HCT116 (cell line): ENCODE measurements at regions not wholly inside any gene's neighbourhood (a gene's known extent, or its start where the extent isn't known, plus 50 kb on each side); places are given as distances from the start of the nearest gene placed in this dataset.

Source experiments
- CBX3 ChIP-seq: IDR thresholded peaks from 2 replicates; pipeline ENCODE4 v1.6.1; 2012; ENCODE audit warnings: low read depth
- CTCF ChIP-seq, 3 experiments: fragments of 200-600 bp in 1 of 3; sonication (generic) in 1 of 3; IDR thresholded peaks in 2 of 3; conservative IDR thresholded peaks in 1 of 3; 2 replicates each; pipeline ENCODE4 v1.5.1; 2012 to 2017; ENCODE audit warnings: low read depth in 2 of 3, low read length in 2 of 3, antibody characterized with exemption in 1 of 3, borderline replicate concordance in 1 of 3, control low read depth in 1 of 3, mild to moderate bottlenecking in 1 of 3, mixed read lengths in 1 of 3, mixed run types in 1 of 3, moderate library complexity in 1 of 3; ENCODE audit not compliant: insufficient read depth in 1 of 3
- EZH2phosphoT487 ChIP-seq: fragments of 200-600 bp; IDR thresholded peaks from 2 replicates; pipeline ENCODE4 v1.6.1; 2018; ENCODE audit warnings: antibody characterized with exemption, borderline replicate concordance
- FOSL1 ChIP-seq: IDR thresholded peaks from 2 replicates; pipeline ENCODE4 v1.6.1; 2012; ENCODE audit warnings: low read depth
- POLR2A ChIP-seq: IDR thresholded peaks from 2 replicates; pipeline ENCODE4 v1.7.0; 2011; ENCODE audit warnings: borderline replicate concordance; ENCODE audit not compliant: insufficient read depth, insufficient read length; ENCODE audit errors: extremely low read depth
- RAD21 ChIP-seq: IDR thresholded peaks from 2 replicates; pipeline ENCODE4 v1.6.1; 2012; ENCODE audit warnings: low read depth, mild to moderate bottlenecking
- REST ChIP-seq: IDR thresholded peaks from 2 replicates; pipeline ENCODE4 v1.6.1; 2012; ENCODE audit warnings: low read depth
- SIN3A ChIP-seq: IDR thresholded peaks from 2 replicates; pipeline ENCODE4 v1.6.1; 2012; ENCODE audit warnings: low read depth
- YY1 ChIP-seq: IDR thresholded peaks from 2 replicates; pipeline ENCODE4 v1.6.1; 2011; ENCODE audit warnings: low read length, low read depth, moderate library complexity, mild to moderate bottlenecking; ENCODE audit not compliant: insufficient replicate concordance; ENCODE audit errors: extremely low read depth
- ZBTB33 ChIP-seq: IDR thresholded peaks from 2 replicates; pipeline ENCODE4 v1.6.1; 2011; ENCODE audit warnings: mild to moderate bottlenecking, low read length, moderate library complexity; ENCODE audit not compliant: insufficient replicate concordance; ENCODE audit errors: extremely low read depth
- ZNF274 ChIP-seq: fragments of 200-500 bp; sonication (Bioruptor generic); IDR thresholded peaks from 2 replicates; pipeline ENCODE4 v1.6.1; 2014; ENCODE audit warnings: mild to moderate bottlenecking, low read depth, low read length, inconsistent platforms

GRCh38 chr6:90922325-90922724, 335.5 kb upstream of the MAP3K7 start:
- no peak for TF ChIP-seq SIN3A
- no peak for TF ChIP-seq EZH2phosphoT487
- TF ChIP-seq POLR2A: no peak
- TF ChIP-seq CBX3: no peak
- no peak for TF ChIP-seq REST
- TF ChIP-seq ZBTB33: no peak
- no peak for TF ChIP-seq ZNF274
- no peak for TF ChIP-seq RAD21
- TF ChIP-seq FOSL1: no peak
- no peak for TF ChIP-seq CTCF (IDR thresholded peaks at IDR 0.05 in 2 of 3, conservative IDR thresholded peaks at IDR 0.05 in 1 of 3; ENCODE audit: borderline replicate concordance in 1 of 3, insufficient read depth in 1 of 3, low read depth in 2 of 3, low read length in 2 of 3)
- no peak for TF ChIP-seq YY1
